ENCODE measurements at regions not wholly inside any gene's neighbourhood (a gene's known extent, or its start where the extent isn't known, plus 50 kb on each side); places are given as distances from the start of the nearest gene placed in this dataset.
"Not testable (repeated sequence)": the region's sequence is repeated elsewhere in the genome, so short reads cannot be mapped to it uniquely, and the experiment has no call there.

DNA sequence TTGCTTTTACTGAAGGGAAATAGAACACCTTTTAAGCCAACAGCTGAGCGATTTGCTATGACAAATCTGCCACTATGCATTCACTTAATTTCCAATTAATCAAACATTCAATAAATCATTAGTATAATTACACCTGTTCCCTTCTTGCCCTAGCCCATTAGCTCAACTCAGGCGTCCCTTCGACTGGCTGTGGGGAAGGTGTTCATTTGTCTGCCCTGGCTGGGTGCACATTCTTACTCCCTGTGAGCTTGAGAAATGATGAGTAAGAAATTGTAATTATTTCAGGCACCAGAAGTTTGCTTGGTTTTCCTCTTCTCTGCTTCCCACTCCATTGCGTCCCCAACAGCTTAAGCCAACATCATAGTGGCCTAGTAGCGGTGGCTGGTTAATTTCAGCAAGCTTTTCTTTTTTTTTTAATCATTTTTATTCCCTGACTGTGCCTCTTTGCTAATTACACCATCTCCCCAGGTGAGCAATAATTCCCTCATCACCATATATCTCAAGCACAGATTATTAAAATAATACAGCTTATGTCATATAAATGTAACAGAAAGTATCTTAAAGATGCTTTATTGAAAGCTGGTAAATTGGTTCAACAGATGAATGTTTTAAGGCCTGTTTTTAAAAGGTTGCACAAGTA, 623.9 kb upstream of the RBFOX1 start:
- no peak for DNase-seq

DNA sequence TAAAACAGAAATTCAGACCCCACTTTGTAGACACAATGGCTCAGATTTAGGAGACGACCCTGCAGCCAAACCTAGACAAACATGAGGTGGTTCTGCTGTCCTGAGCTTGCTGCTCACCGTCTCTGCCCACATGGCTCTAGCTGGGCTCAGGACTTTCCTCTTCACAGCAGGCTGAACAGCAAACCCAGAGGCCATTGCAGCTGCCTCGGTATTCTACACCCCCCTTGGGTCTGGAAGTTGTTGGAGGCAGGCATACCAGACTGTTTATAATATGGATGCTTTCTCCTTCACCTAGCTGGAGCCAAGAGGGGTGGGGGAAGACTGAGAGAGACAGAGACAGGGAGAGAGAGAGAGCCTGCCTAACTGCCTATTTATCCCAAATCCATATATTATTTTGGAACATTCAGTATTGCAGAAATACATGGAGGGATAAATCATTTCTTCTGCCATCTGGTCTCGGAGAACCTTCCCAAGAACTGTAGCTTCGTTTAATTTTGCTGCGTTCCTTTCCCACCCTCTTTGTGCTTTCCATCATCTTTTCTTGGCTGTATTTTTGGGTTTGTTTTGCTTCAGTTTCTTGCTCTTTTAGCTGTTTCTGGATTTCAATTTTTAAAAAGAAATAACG, 628.2 kb upstream of the RBFOX1 start:
- DNase-seq, result no peak

DNA sequence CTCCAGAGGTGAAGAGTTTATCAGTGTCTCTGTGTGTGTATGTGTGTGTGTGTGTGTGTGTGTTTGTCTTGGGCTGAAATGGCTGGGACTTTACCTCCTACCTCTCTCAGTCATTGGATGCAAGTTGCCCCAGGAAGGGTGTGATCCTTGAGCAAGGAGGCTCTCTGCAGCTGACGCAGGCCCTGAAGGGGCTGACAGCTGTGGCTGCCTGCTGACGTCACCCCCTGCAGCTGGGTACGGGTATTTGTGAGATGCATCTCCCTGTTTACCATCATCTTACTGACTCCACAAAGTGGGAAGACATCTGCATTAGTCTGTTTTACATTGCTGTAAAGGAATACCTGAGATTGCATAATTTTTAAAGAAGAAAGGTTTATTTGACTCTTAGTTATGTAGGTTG, 631.5 kb upstream of the RBFOX1 start:
- no peak for DNase-seq

DNA sequence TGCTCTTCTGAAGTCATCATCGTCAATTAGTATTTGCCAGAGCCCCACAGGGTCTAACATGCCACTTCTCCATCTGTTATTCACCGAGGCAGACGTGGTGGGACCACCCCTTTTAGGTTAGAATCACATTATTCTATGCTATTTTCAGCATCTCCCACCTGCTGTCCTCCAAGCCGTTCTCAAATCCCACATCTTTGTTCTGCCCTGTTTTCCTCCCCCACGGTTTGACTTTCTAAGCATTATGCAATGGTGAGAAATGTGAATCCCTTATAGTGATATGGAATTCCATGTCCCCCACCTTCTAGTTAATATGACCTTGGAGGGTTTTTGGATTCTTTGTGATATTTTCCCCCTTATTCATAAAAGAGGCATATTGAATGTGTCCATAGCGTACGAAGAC, 634.1 kb upstream of the RBFOX1 start:
- no peak for DNase-seq

DNA sequence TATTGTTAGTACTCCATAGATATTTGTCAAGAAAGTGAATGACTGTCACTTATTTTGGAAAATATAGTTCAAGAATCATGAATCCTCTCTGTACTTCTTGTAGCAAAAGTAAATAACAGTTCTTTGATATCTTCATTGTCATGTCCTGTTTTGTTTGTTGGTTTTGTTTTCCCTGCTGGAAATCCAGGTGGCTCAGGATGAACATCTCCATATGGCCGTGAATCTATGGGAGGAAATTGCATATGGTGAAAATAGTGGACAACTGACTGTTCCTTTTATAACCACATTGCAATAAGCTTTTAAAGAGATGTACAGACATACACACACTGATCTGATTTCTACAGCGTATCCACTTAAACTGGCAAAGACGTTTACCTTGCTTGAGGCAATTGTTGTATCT, 637.0 kb upstream of the RBFOX1 start:
- no peak for DNase-seq

DNA sequence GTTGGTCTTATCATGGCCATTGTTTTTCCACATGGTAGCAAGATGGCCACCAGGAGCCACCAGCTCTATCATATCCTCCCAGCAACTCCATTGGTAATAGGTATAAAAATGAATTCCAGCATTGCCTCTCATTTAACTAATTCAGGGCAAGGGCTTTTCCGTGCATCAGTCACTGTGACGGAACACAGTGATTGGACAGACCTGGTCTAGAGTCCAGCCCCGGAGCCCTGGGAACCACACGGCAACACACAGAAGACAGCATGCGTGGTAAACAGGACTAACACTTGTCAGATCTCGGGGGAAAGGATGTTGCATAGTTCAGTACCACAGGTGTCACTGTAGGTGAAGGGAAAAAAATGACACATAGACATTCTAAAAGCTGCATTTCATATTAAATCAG, 638.0 kb upstream of the RBFOX1 start:
- no peak for DNase-seq

DNA sequence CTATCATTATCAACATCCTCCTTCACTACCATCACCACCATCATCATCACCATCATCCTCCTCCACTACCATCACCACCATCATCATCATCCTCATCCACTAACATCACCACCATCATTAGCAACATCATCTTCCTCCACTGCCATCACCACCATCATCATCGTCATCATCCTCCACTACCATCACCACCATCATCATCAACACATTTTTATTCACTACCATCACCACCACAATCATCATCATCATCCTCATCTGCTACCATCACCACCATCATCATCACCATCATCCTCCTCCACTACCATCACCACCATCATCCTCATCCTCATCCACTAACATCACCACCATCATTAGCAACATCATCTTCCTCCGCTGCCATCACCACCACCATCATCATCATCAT, 639.2 kb upstream of the RBFOX1 start:
- DNase-seq, result not testable (repeated sequence)

DNA sequence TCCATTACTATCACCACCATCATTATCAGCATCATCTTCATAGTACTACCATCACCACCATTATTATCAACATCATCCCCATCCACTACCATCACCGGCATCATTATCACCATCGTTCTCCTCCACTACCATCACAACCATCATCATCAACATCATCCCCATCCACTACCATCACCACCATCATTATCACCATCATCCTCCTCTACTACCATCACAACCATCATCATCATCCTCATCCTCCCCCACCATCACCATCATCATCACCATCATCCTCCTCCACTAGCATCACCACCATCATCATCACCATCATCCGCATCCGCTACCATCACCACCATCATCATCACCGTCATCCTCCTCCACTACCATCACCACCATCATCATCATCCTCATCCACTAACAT, 639.8 kb upstream of the RBFOX1 start:
- DNase-seq, result no peak

DNA sequence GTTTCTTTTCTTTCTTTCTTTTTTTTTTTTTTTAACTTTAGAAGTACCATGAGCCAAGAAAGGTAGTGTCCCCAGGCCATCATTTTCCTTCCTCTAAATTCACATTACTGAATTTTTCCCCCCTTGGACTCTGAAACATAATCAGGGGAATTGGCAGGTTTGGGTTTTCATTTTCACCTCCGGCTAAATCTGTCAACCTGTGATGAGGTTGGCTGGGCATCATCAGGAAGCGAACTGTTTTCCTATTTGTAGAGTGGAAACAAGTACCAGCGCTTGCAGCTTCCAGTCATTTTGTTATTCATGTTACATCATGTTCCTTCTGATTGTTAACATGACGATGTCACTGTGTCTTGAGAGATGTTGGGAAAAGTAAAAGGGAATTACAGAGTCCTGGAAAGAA, 641.9 kb upstream of the RBFOX1 start:
- DNase-seq, result no peak

DNA sequence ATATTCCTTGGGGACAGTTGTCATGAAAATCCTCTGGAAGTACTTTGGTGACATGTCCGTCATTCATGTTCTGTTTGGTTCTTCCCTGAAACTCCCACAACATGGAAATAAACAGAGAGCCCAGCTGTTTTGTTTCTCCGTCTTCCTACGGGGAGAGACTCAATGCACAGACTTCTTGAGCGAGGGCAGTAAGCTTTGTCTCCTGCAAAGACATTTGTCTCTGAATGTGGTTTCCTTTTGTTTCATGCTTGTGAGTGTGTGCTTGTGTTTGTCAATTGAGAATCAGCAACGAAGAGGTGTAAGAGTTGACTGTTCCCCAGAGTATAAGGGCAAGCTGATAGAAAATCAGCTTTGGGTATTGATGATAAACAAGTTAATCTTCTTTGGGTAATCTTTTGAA, 643.0 kb upstream of the RBFOX1 start:
- DNase-seq, result no peak

DNA sequence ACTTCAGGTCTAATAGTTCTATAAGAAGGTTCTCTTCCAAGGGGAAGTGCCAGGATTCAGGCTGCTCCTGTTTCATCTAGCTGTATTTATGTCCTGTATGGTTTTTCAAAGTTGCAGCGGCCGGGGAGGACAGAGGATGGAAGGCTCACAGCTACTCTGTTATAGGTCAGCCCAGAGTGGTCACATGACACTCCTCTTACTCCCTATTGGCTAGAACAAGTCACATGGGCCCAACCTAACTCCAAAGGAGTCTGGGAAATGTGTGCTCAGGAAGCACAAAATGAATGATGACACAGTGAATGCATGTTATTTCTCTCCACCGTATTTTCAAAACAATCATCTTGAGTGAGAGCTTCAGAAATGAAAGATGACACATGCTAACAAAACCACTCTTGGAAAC, 645.1 kb upstream of the RBFOX1 start:
- no peak for DNase-seq

DNA sequence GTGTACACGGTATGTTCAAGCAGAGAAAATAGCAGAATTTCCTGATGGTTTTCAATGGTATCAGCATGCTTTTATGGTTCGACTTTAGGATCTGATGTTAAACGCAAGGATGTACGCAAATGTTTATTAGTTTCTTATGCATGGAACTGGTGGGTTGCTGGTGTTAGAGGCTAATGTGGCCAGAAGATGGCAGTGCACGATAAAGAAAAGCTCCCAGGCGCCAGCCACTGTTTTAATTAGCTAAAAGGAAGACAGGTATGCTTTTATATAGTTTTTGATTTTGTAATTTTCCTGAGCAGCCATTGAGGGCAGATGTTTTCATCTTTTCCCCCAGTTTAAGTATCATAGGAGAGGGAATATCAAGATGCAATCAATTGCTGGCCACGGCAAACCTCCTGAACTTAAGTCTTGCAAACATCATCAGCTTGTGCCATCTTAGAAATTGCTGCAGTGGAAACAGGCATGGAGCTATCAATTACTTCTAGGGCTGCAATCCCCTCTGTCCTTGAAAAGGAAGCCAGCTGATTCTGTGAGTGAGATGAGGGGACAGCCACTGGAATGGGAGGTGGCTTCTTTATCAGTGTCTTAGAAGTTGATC, 648.5 kb upstream of the RBFOX1 start:
- DNase-seq, result no peak

DNA sequence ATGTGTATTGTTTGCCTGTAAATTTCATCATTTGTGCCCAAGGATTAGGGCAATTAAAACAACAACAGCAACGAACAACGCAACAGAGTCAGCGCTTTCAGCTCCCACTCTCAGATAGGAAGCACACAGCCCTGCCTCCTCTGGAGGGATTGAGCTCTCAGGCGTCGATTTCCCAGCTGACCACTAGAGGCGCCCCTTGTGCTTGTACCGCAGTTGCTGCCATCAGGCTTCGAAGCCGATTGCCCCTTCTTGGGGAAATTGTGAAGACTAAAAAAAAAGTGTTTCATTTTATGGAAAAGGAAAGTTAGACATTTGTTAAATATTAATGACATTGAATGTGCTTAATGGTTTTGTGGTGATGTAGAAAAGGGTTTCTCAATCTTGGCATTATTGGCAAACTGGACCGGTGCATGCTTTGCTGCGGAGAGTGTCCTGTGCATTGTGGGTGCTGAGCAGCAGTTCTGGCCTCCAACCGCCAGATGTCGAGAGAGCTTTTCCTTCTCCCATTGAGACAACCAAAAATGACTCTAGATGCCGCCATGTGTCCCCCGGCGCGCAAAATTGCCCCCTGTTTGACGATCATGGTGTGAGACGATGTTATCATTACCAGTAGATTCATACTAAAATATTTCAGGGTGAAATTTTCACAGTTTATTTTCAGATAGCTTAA, 650.4 kb upstream of the RBFOX1 start:
- no peak for DNase-seq

DNA sequence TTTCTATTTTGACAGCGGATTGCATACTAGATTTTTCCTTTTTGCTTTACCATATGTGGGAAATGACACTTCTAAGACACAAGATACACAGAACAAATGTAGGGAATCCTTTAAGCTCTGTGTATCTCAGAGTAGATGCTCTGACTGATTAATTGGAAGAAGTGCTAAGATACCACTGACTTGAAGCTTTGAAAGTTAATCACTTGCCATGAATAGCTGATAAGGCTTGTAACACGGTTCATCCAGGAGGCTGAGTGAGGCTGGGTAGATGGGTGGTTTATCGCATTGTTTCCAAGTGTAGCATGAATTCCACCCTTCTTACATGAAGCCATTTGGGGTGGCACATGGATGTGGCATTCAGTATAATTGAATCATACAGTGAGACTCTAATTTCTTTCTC, 654.1 kb upstream of the RBFOX1 start:
- DNase-seq, result no peak

DNA sequence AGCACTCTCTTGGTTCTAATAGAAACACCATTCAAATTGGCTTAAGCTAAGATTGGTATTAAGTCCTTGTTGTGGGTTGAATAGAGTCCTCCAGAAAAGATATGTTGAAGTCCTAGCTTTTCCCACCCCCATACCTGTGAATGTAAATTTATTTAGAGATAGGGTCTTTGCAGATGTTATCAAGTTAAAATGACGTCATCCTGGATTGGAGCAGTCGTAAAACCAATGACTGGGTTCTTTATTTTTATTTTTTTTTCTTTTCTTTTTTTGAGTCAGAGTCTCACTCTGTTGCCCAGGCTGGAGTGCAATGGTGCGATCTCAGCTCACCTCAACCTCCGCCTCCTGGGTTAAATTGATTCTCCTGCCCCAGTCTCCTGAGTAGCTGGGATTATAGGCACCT, 658.6 kb upstream of the RBFOX1 start:
- DNase-seq, result no peak

DNA sequence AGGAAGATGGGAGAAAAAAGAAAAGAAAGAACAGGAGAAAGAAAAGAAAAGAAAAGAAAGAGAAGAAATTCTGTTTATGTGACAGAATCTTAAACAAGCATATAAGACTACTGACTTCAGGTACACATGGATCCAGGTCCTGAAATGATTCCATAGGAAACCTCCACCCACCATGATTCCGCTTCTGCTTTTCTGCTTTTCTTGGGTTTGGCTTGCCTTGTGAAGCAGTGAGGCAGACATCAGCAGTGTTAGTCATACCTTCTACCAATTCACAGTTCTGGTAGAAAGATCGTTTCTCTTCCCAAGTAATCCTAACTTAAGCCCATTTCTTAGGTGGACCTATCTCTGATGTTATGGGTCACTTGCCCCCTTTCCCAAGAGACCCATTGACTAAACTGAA, 660.1 kb upstream of the RBFOX1 start:
- DNase-seq, result no peak

DNA sequence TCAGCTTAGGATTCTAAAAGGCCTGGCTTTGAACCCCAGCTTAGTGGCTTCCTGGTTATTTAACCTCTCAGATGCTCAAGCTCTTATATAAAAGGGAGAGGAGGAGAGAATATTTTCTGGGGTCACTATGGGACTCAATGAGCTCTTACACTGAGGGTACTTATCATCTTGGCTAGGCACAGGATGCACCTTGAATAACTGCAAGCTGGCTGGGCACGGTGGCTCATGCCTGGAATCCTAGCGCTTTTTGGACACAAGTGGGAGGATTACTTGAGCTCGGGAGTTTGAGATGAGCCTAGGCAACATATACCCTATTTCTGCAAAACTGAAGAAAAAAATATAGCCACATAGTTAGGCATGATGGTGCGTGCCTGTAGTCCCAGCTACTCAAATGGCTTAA, 665.3 kb upstream of the RBFOX1 start:
- no peak for DNase-seq

DNA sequence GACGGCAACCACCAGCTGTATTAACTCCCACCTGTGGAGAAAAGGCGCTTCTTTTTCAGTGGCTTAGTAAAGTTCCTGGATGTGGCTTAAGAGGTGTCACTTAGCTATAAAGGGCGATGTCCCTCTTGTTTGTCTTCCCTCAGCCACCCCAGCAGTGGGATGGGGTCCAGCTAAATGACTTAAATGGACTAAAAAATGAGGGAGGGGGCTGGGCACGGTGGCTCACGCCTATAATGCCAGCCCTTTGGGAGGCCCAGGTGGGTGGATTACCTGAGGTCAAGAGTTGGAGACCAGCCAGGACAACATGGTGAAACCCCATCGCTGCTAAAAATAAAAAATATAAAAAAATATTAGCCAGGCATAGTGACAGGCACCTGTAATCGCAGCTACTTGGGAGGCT, 667.5 kb upstream of the RBFOX1 start:
- no peak for DNase-seq

DNA sequence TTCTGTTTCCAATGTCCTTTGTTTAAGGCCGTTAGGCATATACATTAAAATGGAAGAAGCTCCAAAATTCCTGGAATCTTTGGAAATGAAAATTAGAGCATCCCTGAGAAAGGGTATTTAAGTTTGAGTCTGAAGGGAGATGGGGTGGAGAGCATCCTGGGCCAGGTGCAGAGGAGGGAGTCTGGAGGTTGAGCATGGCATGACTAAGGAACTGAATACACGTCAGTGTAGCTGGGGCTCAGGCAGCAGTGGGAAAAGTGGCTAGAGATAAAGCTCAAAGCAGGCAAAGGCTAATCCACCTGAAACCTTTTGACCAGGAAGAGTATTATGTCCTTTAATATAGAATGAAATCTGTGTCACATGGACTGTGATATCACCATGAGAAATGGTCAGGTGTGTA, 669.0 kb upstream of the RBFOX1 start:
- no peak for DNase-seq

DNA sequence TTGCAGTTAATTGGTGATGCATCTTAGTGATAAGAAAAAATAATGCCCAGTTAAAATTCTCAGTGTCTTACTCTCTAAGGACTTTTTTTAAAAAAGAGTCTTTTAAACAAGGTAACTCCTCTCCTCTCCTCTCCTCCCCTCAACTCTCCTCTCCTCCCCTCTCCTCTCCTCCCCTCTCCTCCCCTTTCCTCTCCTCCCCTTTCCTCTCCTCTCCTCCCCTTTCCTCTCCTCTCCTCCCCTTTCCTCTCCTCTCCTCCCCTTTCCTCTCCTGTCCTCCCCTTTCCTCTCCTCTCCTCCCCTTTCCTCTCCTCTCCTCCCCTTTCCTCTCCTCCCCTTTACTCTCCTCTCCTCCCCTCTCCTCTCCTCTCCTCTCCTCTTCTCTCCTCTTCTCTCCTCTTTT, 675.9 kb upstream of the RBFOX1 start:
- no peak for DNase-seq

DNA sequence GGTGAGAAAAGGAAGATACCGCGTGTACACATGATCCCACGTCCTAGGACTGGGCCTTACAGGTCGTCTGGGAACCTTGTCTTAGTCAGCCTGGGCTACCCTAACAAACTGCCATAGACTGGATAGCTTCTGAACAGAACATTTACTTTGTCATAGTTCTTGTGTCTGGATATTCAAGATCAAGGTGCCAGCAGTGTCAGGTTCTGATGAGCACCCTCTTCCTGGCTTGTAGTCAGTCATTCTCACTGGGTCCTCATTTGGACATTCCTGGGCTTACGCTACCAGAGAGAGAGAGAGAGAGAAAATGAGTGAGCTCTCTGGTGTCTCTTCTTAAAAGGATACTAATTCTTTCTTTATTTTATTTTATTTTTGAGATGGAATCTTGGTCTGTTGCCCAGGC, 685.8 kb upstream of the RBFOX1 start:
- no peak for DNase-seq

DNA sequence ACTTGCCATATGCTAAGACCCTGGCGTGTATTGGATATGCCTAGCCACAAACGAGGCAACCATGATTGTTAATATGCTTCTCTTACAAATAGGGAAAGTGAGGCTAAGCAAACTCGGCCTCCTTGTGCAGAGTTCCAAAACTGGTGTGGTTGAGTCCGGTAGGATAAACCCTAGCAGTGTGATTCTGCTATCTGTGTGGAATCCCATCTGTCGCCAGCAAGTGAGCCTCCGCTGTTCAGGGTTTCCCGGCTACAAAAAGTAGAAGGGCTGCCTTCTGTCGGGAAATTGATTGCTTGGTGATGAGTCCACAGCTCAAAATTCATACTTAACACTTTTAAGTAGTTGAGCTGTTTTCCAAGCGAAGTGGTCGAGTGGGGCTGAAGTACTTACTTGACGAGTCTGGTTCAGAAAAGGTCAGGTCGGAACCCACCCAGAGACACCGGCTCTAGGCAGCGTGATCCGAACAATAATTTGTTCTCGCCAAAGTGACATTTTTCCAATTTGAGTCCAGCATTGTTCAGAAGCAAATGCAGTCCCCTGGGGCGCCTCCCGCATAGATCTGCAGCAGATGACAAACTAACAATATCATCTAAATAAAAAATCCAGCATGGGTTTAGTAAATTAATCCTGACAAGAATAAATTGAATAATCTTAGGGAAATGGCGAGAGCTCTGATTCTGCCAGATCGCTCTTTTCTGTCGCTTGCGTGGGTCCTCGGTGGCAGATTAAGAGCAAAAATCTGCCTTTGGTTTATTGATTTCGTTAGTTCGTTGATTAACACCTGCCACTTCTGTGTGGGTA, 686.7 kb upstream of the RBFOX1 start:
- DNase-seq, result no peak

DNA sequence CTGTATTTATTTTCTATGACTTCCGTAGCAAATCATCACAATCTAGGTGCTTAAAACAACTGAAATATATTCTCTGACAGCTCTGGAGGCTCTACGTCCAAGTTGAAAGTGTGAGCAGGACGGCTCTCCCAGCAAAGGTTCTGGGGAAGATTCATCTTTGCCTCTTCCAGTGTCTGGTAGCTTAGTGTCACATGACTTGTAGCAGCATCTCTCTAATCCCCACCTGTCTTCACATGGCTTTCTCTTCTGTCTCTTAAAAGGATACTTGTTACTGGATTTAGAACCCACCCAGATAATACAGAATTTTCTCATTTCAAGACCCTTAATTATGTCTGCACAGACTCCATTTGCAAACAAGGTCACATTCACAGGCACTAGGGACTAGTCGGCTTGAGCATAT, 687.7 kb upstream of the RBFOX1 start:
- DNase-seq, result no peak

All from effector CD4-positive, alpha-beta T cell (primary cell).